Hepatocyte (in vitro differentiated cells): ENCODE measurements at regions not wholly inside any gene's neighbourhood (a gene's known extent, or its start where the extent isn't known, plus 50 kb on each side); places are given as distances from the start of the nearest gene placed in this dataset.

Experiments
- DNase-seq: peaks from one replicate; pipeline ENCODE4 v3.0.0-alpha.2; 2016; ENCODE audit warnings: low spot score
- H2AFZ ChIP-seq: fragments of 200-600 bp; sonication (generic); 2 replicates; pipeline ENCODE4 v1.6.0; 2016; ENCODE audit warnings: antibody characterized with exemption, mild to moderate bottlenecking
- H3K27ac ChIP-seq: fragments of 200-600 bp; sonication (generic); 2 replicates; pipeline ENCODE4 v1.5.1; 2016; ENCODE audit warnings: mild to moderate bottlenecking
- H3K27me3 ChIP-seq: fragments of 200-600 bp; sonication (generic); 2 replicates; pipeline ENCODE4 v1.6.1; 2016
- H3K36me3 ChIP-seq: fragments of 200-600 bp; sonication (generic); replicated peaks from 2 replicates; pipeline ENCODE4 v1.5.1; 2016; ENCODE audit warnings: low read depth; ENCODE audit not compliant: insufficient read depth
- H3K4me1 ChIP-seq: fragments of 200-600 bp; sonication (generic); 2 replicates; pipeline ENCODE4 v1.5.1; 2016; ENCODE audit warnings: mild to moderate bottlenecking, moderate library complexity; ENCODE audit not compliant: insufficient read depth
- H3K4me2 ChIP-seq: fragments of 200-600 bp; sonication (generic); 2 replicates; pipeline ENCODE4 v1.6.0; 2016
- H3K4me3 ChIP-seq: fragments of 200-600 bp; sonication (generic); 2 replicates; pipeline ENCODE4 v1.5.1; 2016; ENCODE audit warnings: mild to moderate bottlenecking
- H3K79me2 ChIP-seq: fragments of 200-600 bp; sonication (generic); 2 replicates; pipeline ENCODE4 v1.6.0; 2017; ENCODE audit warnings: mild to moderate bottlenecking
- H3K9me2 ChIP-seq: fragments of 200-600 bp; sonication (generic); replicated peaks from 2 replicates; pipeline ENCODE4 v1.6.0; 2017; ENCODE audit warnings: mild to moderate bottlenecking; ENCODE audit not compliant: insufficient read depth
- H3K9me3 ChIP-seq: fragments of 200-600 bp; sonication (generic); 2 replicates; pipeline ENCODE4 v1.5.1; 2016; ENCODE audit warnings: low read depth, mild to moderate bottlenecking
- H4K20me1 ChIP-seq: fragments of 200-600 bp; sonication (generic); 2 replicates; pipeline ENCODE4 v1.6.0; 2016; ENCODE audit warnings: mild to moderate bottlenecking; ENCODE audit not compliant: insufficient read depth, poor library complexity, severe bottlenecking
- CTCF ChIP-seq: fragments of 200-600 bp; sonication (generic); IDR thresholded peaks from 2 replicates; pipeline ENCODE4 v1.5.1; 2016; ENCODE audit warnings: antibody characterized with exemption, mild to moderate bottlenecking; ENCODE audit not compliant: poor library complexity
- EZH2 ChIP-seq: fragments of 200-600 bp; sonication (generic); IDR thresholded peaks from 2 replicates; pipeline ENCODE4 v1.6.1; 2016; ENCODE audit warnings: antibody characterized with exemption, mild to moderate bottlenecking, borderline replicate concordance
- EZH2phosphoT487 ChIP-seq: fragments of 200-600 bp; sonication (generic); IDR thresholded peaks from one replicate; pipeline ENCODE4 v1.6.1; 2018; ENCODE audit warnings: antibody characterized with exemption, mild to moderate bottlenecking, low read depth, moderate library complexity; ENCODE audit not compliant: unreplicated experiment, severe bottlenecking
- WGBS: methylation state at CpG from one replicate; pipeline ENCODE4 v1.1.6; 2016; ENCODE audit warnings: low lambda C conversion rate; ENCODE audit errors: missing lambda C conversion rate; 5-methylcytosine and 5-hydroxymethylcytosine counted together

- H3K4me1 ChIP-seq = no peaks in the 10 kb centered on the region
- H3K9me3 ChIP-seq = no peaks in the 10 kb centered on the region
- H3K27ac ChIP-seq = no peak overlapping the region
- no peak for DNase-seq
- H3K4me2 ChIP-seq = no peak overlapping the region
- H3K79me2 ChIP-seq = no peaks in the 10 kb centered on the region
- H3K27me3 ChIP-seq = no peaks in the 10 kb centered on the region
- H3K36me3 ChIP-seq = no peaks in the 10 kb centered on the region
- H3K9me2 ChIP-seq = no peaks in the 10 kb centered on the region
- no peak overlapping the region for H3K4me3 ChIP-seq
- H2AFZ ChIP-seq = no peak overlapping the region
- TF ChIP-seq CTCF = no peak
- no peak for TF ChIP-seq EZH2
- TF ChIP-seq EZH2phosphoT487 = no peak
- 54% methylated on average over 3 of the region's 3 CpGs for WGBS
- H4K20me1 ChIP-seq = no peaks in the 10 kb centered on the region
These were observed 75.7 kb downstream of the IRX1 start for GRCh38 chr5:3671337-3671736.

- WGBS = 87% methylated on average over 4 of the region's 4 CpGs
- H3K4me2 ChIP-seq = no peak overlapping the region
- TF ChIP-seq EZH2 (no peak), CTCF (no peak), EZH2phosphoT487 (no peak)
These were observed 83.2 kb downstream of the IRX1 start for GRCh38 chr5:3678801-3679200.

GRCh38 chr5:3680821-3681220 lies 85.2 kb downstream of the IRX1 start:
- Histone ChIP-seq H3K27me3 (no peaks in the 10 kb centered on the region), H3K36me3 (no peaks in the 10 kb centered on the region), H3K4me3 (no peak overlapping the region), H2AFZ (no peak overlapping the region), H4K20me1 (no peaks in the 10 kb centered on the region), H3K9me3 (no peaks in the 10 kb centered on the region), H3K27ac (no peak overlapping the region), H3K79me2 (no peaks in the 10 kb centered on the region), H3K9me2 (no peaks in the 10 kb centered on the region), H3K4me2 (no peak overlapping the region), H3K4me1 (no peaks in the 10 kb centered on the region)
- no peak for DNase-seq
- WGBS = 88% methylated on average over 5 of the region's 5 CpGs
- no peak for TF ChIP-seq CTCF
- TF ChIP-seq EZH2 = no peak
- no peak for TF ChIP-seq EZH2phosphoT487

More at GRCh38 chr5:3678801-3679200, 83.2 kb downstream of the IRX1 start:
- H4K20me1 ChIP-seq = no peaks in the 10 kb centered on the region
- H2AFZ ChIP-seq = no peak overlapping the region
- no peak overlapping the region for H3K27ac ChIP-seq
- H3K9me2 ChIP-seq = no peaks in the 10 kb centered on the region
- H3K79me2 ChIP-seq = no peaks in the 10 kb centered on the region
- no peaks in the 10 kb centered on the region for H3K4me1 ChIP-seq
- H3K36me3 ChIP-seq = no peaks in the 10 kb centered on the region
- no peak overlapping the region for H3K4me3 ChIP-seq
- DNase-seq = no peak
- no peaks in the 10 kb centered on the region for H3K27me3 ChIP-seq
- no peaks in the 10 kb centered on the region for H3K9me3 ChIP-seq

GRCh38 chr5:3684118-3684517 lies 88.5 kb downstream of the IRX1 start:
- Histone ChIP-seq H3K4me3 (no peak overlapping the region), H3K4me2 (no peak overlapping the region), H4K20me1 (no peaks in the 10 kb centered on the region), H3K36me3 (no peaks in the 10 kb centered on the region), H3K27me3 (no peaks in the 10 kb centered on the region), H3K79me2 (no peaks in the 10 kb centered on the region), H2AFZ (no peak overlapping the region), H3K27ac (no peak overlapping the region), H3K9me2 (no peaks in the 10 kb centered on the region), H3K9me3 (no peaks in the 10 kb centered on the region), H3K4me1 (no peaks in the 10 kb centered on the region)
- WGBS = 85% methylated on average over 13 of the region's 13 CpGs
- DNase-seq = no peak
- TF ChIP-seq CTCF (no peak), EZH2phosphoT487 (no peak), EZH2 (no peak)
